GM12878 (cell line): ENCODE measurements at regions not wholly inside any gene's neighbourhood (a gene's known extent, or its start where the extent isn't known, plus 50 kb on each side); places are given as distances from the start of the nearest gene placed in this dataset.
A peak's percentile ranks its signal among the peaks of the same experiment; 100 is the strongest.

ENCODE experiments used
- ATF7 ChIP-seq: fragments of 450-650 bp; IDR thresholded peaks from 2 replicates; pipeline ENCODE4 v1.6.1; 2016; ENCODE audit warnings: low read depth, mild to moderate bottlenecking
- BRCA1 ChIP-seq: IDR thresholded peaks from 2 replicates; pipeline ENCODE4 v1.6.1; 2011; ENCODE audit warnings: low read depth, low read length, improper control_type of control experiment
- CHD1 ChIP-seq: IDR thresholded peaks from 2 replicates; pipeline ENCODE4 v1.6.1; 2012; ENCODE audit warnings: low read depth, low read length, improper control_type of control experiment
- EED ChIP-seq: sonication (generic); IDR thresholded peaks from 2 replicates; pipeline ENCODE4 v1.6.1; 2016; ENCODE audit warnings: antibody characterized with exemption, low read depth
- GATAD2B ChIP-seq: fragments of 450-650 bp; conservative IDR thresholded peaks from 2 replicates; pipeline ENCODE4 v1.6.1; 2017; ENCODE audit warnings: low read depth, mild to moderate bottlenecking, moderate library complexity
- MXI1 ChIP-seq: fragments of 150-350 bp; IDR thresholded peaks from 2 replicates; pipeline ENCODE4 v1.6.1; 2011; ENCODE audit warnings: low read depth, mild to moderate bottlenecking, inconsistent platforms, low read length, improper control_type of control experiment
- RAD21 ChIP-seq: IDR thresholded peaks from 2 replicates; pipeline ENCODE4 v1.6.1; 2011; ENCODE audit warnings: mild to moderate bottlenecking, low read depth, low read length, moderate library complexity; ENCODE audit not compliant: insufficient read depth
- SMC3 ChIP-seq: IDR thresholded peaks from 2 replicates; pipeline ENCODE4 v1.6.1; 2011; ENCODE audit warnings: low read length, improper control_type of control experiment, borderline replicate concordance
- STAT3 ChIP-seq: IDR thresholded peaks from 2 replicates; pipeline ENCODE4 v1.6.1; 2011; ENCODE audit warnings: low read depth, low read length, improper control_type of control experiment
- TCF7 ChIP-seq: IDR thresholded peaks from 2 replicates; pipeline ENCODE4 v1.6.1; 2014; ENCODE audit warnings: antibody characterized with exemption, borderline replicate concordance
- ZNF207 ChIP-seq: fragments of 450-650 bp; IDR thresholded peaks from 2 replicates; pipeline ENCODE4 v1.6.1; 2014; ENCODE audit warnings: antibody characterized with exemption, mild to moderate bottlenecking, borderline replicate concordance
- TF ChIP-seq, protein P1 (sequence below): IDR thresholded peaks from 2 replicates; pipeline ENCODE4 v1.6.1; 2011; ENCODE audit warnings: borderline replicate concordance, low read depth, mild to moderate bottlenecking, moderate library complexity, mixed read lengths, low read length; ENCODE audit not compliant: insufficient read depth; ENCODE audit errors: extremely low read length
- TF ChIP-seq, protein P2 (sequence below): IDR thresholded peaks from 2 replicates; pipeline ENCODE4 v1.6.1; 2011; ENCODE audit warnings: low read depth, low read length, improper control_type of control experiment, borderline replicate concordance
- TF ChIP-seq, protein P3 (sequence below): IDR thresholded peaks from 2 replicates; pipeline ENCODE4 v1.6.1; 2012; ENCODE audit warnings: improper control_type of control experiment, low read depth, low read length; ENCODE audit not compliant: insufficient replicate concordance

DNA sequence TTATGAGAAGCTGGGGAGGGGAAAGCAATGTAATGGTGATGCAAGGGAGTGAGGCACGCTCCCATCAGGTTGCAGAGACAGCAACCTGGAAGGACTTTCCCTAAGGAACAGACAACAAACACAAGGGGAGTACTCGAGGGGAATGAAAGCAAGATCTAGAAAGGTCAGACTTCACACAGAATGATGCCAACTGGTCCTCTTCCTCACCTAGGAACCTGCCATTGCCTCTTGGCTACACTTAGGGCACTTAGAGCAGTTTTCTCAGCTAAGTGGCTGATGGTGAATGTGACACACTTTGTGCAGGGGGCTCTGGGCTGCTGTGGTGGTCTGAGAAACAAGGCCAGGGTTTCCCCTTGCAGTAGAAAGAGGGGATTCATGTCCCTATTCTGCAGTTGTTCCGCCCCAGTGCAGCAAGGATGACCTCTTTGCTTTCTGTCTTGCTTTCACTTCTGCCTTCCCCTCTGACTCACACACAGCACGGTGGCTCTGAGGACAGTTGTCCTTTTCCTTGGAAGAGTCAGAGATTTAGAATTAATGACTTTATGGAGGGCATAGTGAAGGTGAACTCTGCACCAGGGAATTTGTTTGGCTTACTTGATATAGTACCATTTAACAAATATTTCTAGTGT lies 394.0 kb upstream of the KLF4 start (continued):
- TF ChIP-seq CHD1 (no peak), GATAD2B (no peak), ATF7 (0 out of 2 replicates have a peak, but pooled peaks have one; percentile 12), EED (peak; percentile 83), TCF7 (no peak), RAD21 (no peak), MXI1 (no peak), STAT3 (no peak), ZNF207 (no peak), BRCA1 (no peak), SMC3 (no peak)
- TF ChIP-seq, protein P1, sequence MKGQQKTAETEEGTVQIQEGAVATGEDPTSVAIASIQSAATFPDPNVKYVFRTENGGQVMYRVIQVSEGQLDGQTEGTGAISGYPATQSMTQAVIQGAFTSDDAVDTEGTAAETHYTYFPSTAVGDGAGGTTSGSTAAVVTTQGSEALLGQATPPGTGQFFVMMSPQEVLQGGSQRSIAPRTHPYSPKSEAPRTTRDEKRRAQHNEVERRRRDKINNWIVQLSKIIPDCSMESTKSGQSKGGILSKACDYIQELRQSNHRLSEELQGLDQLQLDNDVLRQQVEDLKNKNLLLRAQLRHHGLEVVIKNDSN, result no peak
- TF ChIP-seq, protein P2, sequence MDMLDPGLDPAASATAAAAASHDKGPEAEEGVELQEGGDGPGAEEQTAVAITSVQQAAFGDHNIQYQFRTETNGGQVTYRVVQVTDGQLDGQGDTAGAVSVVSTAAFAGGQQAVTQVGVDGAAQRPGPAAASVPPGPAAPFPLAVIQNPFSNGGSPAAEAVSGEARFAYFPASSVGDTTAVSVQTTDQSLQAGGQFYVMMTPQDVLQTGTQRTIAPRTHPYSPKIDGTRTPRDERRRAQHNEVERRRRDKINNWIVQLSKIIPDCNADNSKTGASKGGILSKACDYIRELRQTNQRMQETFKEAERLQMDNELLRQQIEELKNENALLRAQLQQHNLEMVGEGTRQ, result no peak
- TF ChIP-seq, protein P3, sequence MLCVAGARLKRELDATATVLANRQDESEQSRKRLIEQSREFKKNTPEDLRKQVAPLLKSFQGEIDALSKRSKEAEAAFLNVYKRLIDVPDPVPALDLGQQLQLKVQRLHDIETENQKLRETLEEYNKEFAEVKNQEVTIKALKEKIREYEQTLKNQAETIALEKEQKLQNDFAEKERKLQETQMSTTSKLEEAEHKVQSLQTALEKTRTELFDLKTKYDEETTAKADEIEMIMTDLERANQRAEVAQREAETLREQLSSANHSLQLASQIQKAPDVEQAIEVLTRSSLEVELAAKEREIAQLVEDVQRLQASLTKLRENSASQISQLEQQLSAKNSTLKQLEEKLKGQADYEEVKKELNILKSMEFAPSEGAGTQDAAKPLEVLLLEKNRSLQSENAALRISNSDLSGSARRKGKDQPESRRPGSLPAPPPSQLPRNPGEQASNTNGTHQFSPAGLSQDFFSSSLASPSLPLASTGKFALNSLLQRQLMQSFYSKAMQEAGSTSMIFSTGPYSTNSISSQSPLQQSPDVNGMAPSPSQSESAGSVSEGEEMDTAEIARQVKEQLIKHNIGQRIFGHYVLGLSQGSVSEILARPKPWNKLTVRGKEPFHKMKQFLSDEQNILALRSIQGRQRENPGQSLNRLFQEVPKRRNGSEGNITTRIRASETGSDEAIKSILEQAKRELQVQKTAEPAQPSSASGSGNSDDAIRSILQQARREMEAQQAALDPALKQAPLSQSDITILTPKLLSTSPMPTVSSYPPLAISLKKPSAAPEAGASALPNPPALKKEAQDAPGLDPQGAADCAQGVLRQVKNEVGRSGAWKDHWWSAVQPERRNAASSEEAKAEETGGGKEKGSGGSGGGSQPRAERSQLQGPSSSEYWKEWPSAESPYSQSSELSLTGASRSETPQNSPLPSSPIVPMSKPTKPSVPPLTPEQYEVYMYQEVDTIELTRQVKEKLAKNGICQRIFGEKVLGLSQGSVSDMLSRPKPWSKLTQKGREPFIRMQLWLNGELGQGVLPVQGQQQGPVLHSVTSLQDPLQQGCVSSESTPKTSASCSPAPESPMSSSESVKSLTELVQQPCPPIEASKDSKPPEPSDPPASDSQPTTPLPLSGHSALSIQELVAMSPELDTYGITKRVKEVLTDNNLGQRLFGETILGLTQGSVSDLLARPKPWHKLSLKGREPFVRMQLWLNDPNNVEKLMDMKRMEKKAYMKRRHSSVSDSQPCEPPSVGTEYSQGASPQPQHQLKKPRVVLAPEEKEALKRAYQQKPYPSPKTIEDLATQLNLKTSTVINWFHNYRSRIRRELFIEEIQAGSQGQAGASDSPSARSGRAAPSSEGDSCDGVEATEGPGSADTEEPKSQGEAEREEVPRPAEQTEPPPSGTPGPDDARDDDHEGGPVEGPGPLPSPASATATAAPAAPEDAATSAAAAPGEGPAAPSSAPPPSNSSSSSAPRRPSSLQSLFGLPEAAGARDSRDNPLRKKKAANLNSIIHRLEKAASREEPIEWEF, result no peak
